Hematopoietic multipotent progenitor cell treated with erythropoietin and hydrocortisone succinate and interleukin-3 and kit ligand, for 8 days (in vitro differentiated cells): ENCODE measurements at regions not wholly inside any gene's neighbourhood (a gene's known extent, or its start where the extent isn't known, plus 50 kb on each side); places are given as distances from the start of the nearest gene placed in this dataset.
"Not testable (repeated sequence)": the region's sequence is repeated elsewhere in the genome, so short reads cannot be mapped to it uniquely, and the experiment has no call there.

ENCODE experiments used
- DNase-seq: peaks from one replicate; pipeline ENCODE4 v3.0.0-alpha.2; 2015

DNA sequence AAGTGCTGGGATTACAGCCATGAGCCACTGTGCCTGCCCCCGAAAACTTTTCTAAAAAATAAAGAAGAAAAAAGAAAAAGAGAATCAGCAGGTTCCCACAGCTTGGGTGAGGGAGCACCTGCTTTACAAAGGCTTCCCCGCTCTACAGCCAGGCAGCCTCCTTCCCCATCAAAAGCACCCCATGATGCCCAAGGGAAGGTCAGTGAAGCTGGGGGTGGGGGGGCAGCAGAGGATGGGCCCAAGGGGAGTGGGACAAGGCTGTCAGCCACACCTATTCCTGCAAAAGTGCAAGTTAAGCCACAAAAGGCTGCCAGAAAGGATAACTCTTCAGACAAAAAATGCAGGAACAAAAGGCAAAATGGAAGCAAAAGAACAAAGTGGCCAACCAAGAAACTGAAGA, 72.5 kb downstream of the FAM50B start:
- no peak for DNase-seq

DNA sequence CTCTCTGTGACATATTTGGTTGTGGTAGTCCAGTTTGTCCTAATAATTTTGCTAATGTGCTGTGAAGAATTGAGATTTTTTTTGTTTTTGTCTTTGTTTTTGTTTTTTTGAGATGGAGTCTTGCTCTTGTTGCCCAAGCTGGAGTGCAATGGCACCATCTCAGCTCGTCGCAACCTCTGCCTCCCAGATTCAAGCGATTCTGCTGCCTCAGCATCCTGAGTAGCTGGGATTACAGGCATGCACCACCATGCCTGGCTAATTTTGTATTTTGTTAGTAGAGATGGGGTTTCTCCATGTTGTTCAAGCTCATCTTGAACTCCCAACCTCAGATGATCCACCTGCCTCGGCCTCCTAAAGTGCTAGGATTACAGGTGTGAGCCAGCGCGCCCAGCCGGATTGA, 73.4 kb downstream of the FAM50B start:
- DNase-seq: not testable (repeated sequence)

DNA sequence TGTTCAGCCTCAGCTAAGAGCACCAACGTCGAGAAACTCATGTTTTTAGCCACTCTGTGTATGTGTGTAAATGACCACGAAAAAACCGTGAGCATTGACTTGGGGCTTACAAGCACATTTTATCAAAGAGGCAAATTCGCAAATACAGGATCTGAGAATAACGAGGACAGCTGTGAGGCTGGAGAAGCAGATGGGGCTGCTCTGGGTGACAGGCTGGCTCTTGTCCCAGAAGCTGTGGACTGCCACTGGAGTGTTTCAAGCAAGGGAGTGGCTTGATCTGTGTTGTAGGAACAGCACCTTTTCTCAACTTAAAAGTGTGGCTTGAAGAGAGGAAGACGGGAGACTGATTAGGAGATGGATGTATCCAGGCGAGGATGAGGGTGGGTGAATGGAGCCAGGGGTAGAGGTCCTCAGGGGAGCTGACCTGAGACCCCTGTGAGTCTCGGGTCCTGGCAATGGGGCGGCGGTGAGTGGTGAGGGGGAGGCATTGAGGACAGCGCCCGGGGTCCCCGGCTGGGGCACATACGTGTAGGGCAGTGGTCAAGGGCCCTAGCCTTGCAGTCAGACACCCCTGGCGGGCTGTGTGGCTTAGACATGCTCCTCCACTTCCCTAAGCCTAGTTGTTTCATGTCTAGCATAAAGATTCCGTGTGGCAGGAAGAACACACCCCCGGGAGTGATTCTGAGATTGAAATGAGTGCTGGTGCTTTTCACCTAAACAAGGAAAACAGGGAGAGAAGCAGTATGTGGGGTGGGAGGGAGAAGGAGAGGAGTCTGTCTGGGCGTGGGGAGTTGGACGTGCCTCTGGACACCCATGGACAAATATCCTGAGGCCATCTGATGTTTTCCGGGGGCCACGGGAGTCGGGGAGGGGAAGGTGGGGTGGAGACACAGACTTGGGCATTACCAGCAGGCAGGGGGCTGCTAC, 76.3 kb downstream of the FAM50B start:
- DNase-seq: not testable (repeated sequence)

DNA sequence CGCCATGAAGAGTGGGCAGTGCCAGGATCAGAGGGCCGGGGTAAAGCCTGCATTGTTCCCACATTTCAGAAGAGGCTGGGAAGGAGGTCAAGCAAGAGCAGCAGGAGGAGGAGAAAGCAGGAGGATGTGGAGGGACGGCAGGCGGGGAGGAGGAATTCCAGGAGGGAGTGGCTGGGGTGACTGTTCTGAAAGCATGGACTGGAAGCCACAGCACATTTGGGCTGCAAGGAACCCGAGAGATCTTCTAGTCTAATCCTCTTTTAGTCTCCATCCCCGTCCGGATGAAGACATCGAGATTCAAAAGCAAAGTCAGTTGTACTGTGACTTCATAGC, 76.9 kb downstream of the FAM50B start:
- DNase-seq: no peak

DNA sequence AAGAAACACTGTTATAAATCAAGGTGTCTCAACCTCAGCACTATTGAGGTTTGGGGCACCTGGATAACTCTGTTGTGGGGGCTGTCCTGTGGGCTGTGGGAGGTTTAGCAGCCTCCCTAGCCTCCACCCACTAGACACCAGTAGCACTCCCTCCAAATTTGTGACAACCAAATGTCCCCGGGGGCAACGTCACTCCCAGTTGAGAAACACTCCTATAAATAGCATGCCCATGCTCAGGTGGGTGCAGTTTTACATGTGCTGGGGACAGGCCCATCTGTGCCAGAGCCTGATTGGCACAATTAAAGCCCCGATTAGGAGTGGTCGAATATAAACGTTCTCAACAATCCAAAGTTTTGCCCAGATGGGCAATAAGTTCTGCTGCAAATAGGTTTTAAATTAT, 78.9 kb downstream of the FAM50B start:
- DNase-seq: no peak

DNA sequence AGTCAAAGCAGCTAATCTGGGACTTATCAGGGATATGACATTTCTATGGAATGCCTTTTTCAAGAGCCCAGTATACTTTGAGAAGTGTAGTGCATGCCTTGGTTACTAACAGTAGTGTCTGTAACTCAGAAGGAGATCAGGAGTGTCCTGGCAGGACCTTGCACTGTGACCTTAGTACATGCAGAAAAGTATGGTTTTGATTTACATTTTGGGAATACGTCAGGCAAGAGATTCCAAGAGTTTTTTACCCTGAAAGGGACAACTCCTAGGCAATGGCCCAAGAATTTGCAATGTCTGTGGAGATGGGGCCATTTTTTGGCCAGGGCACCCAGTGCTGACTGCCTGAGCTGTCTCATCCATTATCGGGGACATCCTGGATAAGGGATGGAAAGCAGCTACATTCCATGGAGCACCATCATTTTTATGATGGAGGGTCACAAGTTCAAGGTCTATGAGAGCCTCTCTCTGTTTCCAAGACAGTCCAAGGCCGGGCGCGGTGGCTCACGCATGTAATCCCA, 80.2 kb downstream of the FAM50B start:
- DNase-seq: no peak

DNA sequence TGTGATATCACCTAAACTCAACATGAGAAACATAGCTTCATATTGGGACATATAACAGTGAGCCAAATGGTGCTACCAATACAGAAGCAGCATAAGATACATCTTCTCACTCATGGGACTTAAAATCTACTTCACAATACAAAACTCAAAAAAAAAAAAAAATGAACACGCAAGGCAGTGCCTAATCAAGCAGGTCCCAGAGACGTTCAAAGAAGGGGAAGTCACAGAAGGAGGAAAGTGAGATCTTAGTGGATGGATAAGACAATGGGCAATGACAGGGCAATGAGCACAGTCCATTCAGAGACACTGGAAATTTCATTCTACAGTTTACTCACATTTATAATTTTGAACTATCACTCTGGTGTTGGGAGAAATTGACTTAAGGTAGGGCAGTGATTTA, 88.3 kb downstream of the FAM50B start:
- DNase-seq: peak; percentile 6

DNA sequence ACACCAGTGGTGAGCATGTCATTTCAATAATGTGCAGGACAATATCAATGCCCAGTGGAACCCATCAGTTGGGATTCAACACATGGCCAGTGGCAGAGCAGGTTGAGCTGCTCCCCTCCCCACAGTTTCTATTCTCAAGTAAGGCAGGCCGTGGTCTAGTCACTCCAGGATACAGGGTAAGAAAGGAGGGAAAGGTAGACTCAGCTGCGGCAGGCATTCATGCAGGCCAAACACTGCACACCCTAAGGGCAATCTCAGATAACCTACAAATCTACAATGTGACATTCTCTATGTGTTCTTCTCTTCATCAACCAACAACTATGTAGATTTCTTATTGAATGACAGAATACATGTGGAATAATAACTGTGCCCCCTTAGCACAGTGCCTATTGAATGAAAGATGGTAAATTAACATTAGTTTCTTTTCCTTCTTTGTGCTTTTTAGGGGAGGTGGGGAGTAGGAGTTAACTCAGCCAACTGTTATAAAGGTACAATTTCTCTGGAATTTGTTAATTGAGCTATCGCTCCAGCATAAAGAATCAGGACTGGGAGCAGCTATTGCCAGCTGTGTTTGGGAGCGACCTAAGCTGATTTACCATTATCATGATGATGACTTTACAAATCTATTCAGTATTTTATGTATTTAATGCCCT, 89.7 kb downstream of the FAM50B start:
- DNase-seq: no peak

DNA sequence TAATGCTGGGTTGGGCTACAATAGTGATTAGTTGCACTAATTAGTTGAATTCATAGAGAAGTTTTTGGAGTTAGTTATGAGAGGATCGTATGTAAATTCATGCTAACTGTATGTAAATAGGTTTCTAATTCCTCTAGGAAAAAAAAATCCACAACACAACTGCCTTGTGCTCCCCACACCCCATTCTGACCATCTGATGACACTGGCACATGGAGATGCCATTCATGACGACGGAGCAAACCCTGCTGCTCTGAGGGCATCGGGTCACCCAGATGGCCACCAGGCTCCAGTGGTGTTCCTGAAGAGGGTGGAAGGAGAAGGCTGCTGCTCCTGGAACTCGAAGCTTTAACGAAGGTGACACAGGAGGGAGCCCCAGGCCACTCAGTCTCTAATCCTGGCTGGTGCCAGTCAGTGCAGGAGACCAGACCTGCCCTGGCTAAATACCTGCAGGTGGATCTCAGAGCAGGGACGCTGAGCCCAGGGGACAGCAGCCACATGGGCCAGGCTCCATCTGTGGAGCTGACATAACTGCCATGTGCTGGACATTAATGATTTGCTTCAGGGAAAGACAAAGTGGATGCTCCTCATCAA, 90.3 kb downstream of the FAM50B start:
- no peak for DNase-seq

DNA sequence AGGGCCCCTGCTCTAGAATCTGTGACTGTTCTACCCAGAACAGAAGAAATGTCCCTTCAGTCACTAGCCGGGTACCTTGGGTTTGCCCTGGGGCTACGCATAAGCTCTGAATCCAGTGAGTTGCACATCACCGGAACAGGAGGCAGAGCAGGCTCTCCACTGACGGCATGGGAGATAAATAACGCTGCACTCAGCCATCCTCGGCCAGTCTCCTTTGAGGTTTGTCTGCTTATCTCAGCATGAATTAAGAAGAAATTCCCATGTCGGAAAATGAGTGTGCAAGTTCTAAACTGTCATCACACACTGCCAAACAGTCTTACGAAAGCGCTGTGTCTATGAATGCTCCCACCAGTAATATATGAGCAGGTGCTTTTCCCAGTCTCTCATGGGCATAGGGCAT, 90.8 kb downstream of the FAM50B start:
- peak; percentile 80 for DNase-seq

DNA sequence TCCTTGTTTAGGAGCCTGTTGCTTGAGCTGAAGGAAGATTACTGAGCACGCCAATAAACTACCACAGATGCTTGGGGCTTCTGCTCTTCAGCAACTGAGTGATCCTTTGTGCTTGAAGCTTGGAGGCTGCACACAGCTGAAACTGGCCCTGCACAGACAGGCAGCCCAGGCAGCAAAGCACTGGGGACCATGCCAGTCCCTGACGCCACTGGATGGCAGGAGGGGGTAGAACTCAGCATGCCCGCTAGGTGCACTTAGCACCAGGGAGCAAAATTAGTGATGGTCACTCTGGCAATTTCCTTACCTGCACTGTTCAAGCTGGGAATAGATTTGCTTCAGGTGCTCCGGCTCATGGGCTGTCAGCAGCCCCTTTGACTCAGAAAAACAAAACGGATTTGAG, 91.5 kb downstream of the FAM50B start:
- no peak for DNase-seq

DNA sequence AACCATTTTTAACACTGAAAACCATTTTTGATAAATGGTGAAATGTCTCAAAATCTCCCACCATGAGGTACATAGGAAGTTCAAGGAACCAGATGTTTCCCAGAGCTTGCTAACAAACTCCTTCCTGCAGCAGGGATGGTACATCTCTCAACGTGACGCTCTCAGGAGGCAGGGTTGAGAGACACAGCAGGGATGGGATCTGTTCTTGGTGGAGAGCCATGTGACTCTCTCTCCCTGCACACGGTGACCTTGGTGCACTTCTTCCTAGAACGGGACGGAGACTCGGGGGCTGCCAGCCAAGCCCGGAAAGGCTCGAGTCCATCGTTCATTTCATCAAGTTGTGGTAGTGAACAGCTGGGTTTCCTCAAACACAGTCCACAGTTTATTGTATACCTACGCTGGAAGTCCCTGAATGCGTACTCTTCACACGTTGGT, 94.2 kb downstream of the FAM50B start:
- DNase-seq: no peak

DNA sequence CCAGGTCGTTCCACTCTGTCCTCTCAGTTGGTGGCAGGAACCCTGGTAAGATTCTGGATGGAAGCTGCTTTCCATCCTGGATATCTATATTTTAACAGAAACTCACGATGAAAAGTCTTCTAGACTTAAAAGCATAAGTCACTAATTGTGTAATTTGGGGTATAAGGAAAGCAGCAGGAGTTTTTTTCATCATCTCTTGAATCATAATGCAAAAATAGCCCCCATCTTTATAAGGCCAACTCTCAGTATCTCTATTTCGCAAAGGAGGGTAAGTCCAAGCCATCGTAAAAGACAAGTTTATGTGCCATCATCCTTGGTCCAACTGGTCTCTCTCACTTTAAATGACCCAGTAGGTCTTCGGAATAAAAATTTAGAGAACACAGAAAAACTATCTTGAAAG, 95.1 kb downstream of the FAM50B start:
- no peak for DNase-seq

DNA sequence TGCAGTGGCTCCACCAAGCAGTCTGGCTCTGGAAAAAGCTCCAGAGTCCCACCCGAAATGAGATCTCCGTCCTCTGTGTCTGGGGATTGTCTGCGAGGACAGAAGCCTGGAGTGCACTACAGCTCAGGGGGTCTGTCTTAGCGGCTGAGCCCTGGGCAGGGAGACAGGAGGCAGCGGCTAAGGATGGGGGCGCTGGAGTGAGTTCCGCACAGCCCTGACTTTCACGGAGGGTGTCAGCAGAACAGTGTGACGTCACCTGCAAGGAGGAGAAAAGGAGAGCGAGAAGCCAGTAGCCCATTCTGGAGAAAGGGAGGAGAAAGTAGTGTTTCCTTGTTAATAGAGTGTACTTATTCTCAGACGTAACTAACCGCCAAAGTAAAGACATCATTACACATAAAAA, 97.6 kb downstream of the FAM50B start:
- DNase-seq: no peak

DNA sequence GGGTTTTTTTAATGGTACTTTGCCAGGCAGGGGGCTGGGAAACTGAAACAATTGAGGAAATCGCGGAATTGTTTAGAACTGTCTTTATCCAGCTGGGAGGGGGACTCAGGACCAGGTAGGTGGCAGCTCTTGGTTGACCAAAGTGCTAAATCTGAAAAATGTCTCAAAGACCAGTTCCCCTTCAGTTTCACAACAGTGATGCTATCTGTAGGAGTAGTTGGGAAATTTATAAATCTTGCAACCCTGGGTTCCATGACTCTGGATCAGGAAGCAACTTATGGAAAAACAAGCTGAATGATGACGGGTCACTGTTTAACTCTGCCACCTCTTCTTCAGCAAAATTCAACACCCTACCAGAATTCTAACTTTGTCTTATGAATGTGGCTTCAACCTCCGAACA, 99.7 kb downstream of the FAM50B start:
- no peak for DNase-seq

DNA sequence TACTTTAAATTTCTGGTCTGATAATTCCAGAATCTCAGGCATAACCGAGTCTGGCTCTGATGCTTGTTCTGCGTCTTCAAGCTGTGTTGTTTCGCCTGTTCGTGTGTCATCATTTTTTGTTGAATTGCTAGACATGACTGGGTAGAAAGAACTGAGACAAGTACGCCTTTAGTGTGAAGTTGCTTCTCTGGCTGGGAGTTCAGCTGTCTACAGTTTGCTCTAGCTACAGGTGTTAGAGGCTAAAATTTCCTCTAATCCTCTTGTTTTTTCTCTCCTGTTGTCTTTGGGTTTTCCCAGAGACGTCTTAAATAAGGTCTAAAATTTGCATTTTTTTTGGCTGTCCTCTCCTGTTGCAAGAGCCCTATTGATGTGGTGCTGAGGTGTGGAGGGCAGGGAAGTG, 100.3 kb downstream of the FAM50B start:
- no peak for DNase-seq

DNA sequence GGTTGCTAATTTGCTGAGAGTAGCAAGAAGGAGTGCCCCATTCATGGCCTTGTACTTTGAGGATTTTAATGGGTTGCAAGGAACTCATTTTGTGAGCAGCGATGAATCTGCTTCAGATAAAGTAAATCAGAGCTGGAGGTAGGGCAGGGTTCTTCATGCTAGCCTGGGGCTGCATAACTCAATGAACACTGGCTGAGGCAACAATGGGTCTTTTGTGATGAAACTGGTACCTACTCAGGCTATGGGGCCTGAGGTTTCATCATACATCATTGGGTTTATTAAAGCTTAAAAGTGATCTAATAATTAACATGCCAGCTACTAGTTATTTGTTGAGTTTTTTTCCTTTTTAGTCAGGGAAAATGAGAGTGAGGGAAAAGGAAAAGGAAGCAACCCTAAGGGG, 106.9 kb downstream of the FAM50B start:
- DNase-seq: no peak

DNA sequence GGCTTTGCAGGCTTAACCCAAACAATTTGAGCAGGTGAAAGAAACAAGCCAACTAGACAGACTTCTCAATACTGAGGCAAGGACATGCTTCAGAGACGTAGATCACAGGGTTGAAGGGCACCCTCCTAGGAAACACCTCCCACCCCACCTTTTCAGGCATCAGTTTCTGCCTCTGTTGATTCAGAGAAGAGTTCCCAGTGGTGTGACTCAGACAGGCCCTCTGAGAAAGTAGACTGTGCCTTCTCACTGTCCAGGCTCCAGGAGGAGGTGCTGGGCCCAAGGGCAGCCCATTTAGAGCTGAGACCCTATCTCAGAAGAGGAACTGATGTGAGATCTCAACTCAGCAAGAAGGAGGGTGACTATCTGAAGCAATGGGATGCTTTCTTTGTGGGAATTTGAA, 108.1 kb downstream of the FAM50B start:
- no peak for DNase-seq

DNA sequence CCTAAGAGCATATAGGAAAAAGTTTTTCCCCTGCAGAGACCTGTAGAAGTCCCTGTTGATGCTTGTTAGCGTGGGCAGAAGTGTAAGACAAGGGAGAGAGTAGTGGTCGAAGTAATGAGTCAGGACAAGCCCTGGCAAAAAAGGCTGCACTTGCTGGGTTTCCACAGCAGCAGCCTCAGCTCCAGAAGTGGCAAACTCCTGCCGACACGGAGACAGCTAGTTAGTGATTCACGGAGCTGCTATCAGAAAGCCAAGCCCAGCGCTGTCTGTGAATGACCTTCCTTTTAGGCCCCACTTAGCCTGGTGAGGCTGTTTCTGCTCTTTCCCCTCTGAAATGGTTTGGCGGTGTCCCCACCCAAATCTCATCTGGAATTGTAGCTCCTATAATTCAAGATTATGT, 109.1 kb downstream of the FAM50B start:
- DNase-seq: no peak

DNA sequence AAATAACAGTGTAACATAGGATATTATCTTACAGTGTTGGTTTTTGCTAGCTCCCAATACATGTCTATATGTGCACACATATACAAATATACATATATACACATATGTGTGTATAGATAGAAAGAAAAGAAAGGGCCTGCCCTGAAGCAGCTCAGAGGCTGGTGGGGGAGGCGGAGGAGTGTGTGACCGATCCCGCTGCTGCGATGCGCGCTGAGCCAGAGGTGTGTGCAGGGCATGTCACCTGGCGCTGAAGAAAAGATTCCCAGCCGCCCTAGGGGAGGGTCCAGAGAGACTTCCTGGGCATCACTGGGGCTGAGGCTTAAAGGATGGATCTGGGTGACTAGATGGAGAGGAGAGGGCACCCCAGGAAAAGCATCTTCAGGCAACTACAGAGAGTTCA, 110.2 kb downstream of the FAM50B start:
- no peak for DNase-seq

DNA sequence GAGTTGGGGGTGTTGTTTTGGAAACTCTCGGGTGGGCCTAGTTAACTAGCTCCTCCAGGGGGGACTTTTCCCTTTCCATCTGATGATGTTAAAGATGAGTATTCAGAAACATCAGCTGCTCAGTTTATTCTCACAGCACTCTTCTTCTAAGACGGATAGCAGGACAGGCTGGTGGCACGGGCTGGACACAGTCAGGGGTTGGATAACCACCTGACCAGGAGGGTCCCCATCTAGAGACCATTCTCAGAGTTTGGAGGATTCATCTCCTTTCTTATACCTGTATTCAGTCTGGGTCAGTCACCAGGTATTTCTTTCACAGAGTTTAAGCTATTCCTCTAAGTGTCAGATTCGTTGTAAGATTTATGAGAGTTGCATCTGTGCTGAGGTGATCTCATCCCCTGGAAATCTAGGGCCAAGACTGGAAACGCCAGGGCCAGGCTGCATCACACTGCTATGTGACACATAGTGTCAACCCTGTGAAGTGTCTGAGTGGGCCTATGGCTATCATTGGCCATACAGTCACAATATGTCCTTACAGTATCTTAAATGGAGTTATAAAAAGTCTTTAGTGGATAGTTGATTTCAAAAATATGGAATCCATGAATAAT, 111.7 kb downstream of the FAM50B start:
- no peak for DNase-seq

DNA sequence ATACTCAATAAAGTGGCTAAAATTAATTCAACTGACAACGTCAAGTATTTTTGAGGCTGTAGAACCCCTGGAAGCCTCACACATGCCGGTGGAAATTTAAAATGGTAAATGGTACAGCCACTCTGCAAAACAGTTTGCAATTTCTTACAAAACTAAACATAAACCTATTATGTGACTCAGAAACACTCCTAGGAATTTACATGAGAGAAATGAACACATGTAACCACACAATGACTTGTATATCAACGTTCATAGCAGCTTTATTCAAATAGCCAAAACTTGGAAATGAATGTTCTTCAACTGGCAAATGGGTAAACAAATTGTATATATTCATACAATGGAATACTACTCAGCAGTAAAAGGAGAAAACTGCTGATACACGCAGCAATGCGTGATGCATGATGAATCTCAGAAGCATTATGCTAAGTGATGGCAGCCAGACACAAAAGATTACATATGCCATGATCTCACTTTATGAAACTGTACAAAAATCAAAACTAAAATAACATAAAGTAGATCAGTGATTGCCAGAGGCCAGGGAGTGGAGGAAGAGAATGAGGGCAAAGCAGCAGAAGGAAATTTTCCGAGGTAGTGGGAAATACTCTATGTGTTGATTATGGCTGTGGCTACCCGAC, 112.5 kb downstream of the FAM50B start:
- no peak for DNase-seq
